ENCODE measurements at regions not wholly inside any gene's neighbourhood (a gene's known extent, or its start where the extent isn't known, plus 50 kb on each side); places are given as distances from the start of the nearest gene placed in this dataset.

DNA sequence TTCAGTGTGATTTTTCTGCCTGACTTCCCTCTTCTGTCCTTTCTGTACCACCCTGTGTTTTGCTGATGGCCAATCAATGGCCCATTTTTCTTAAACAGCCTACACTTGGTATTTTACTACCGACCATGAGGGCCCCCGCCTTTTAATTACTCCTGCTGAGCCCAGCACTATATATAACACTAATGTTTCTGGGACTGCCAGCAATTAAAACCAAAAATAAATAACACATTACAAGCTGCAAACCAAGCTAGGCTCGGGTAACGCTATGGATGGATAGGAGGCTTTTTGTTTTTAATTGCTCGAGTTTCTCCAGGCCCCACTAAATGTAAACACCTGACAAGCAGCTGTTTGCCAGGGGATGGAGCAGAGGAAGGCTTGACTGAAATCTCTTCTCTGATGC is 915.4 kb upstream of the AUTS2 start:
- TF ChIP-seq, protein P1, sequence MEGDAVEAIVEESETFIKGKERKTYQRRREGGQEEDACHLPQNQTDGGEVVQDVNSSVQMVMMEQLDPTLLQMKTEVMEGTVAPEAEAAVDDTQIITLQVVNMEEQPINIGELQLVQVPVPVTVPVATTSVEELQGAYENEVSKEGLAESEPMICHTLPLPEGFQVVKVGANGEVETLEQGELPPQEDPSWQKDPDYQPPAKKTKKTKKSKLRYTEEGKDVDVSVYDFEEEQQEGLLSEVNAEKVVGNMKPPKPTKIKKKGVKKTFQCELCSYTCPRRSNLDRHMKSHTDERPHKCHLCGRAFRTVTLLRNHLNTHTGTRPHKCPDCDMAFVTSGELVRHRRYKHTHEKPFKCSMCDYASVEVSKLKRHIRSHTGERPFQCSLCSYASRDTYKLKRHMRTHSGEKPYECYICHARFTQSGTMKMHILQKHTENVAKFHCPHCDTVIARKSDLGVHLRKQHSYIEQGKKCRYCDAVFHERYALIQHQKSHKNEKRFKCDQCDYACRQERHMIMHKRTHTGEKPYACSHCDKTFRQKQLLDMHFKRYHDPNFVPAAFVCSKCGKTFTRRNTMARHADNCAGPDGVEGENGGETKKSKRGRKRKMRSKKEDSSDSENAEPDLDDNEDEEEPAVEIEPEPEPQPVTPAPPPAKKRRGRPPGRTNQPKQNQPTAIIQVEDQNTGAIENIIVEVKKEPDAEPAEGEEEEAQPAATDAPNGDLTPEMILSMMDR (IDR thresholded peaks at IDR 0.05) = no peak
- TF ChIP-seq POLR2AphosphoS5 (IDR thresholded peaks at IDR 0.05) = no peak
- no peak for TF ChIP-seq EP300 (IDR thresholded peaks at IDR 0.05)
- TF ChIP-seq POLR2A (IDR thresholded peaks at IDR 0.05; ENCODE audit: low read depth) = no peak

All from esophagus muscularis mucosa (tissue), 4 donors.